Coronary artery (tissue), 2 donors: ENCODE measurements at regions not wholly inside any gene's neighbourhood (a gene's known extent, or its start where the extent isn't known, plus 50 kb on each side); places are given as distances from the start of the nearest gene placed in this dataset.

Experiments used
- DNase-seq: peaks from one replicate; pipeline ENCODE4 v3.0.0-alpha.2; 2017; ENCODE audit warnings: low spot score
- H3K27ac ChIP-seq, 2 donors: fragments of 200-600 bp; sonication (generic); one replicate each; pipeline ENCODE4 v1.5.1; 2016 to 2019
- H3K4me3 ChIP-seq: fragments of 200-600 bp; sonication (generic); 2 replicates; pipeline ENCODE4 v1.5.1; 2016; ENCODE audit warnings: mild to moderate bottlenecking, moderate library complexity
- CTCF ChIP-seq: fragments of 200-600 bp; sonication (generic); IDR thresholded peaks from one replicate; pipeline ENCODE4 v1.5.1; 2019; ENCODE audit warnings: antibody characterized with exemption

GRCh38 chr12:88802096-88802706 is 221.9 kb upstream of the KITLG start:
- no peak for DNase-seq

GRCh38 chr12:88801227-88802095 is 221.2 kb upstream of the KITLG start:
- Histone ChIP-seq H3K4me3 (no peak overlapping the region), H3K27ac (no peak overlapping the region)
- no peak for TF ChIP-seq CTCF
- DNase-seq: no peak

More at GRCh38 chr12:88802096-88802706, 221.9 kb upstream of the KITLG start:
- Histone ChIP-seq H3K4me3 (no peak overlapping the region), H3K27ac (no peak overlapping the region)
- TF ChIP-seq CTCF: no peak

- no peak overlapping the region for H3K4me3 ChIP-seq
- H3K27ac ChIP-seq: no peak overlapping the region
- TF ChIP-seq CTCF: no peak
- DNase-seq: no peak
Measured at GRCh38 chr12:88793096-88793495, 212.8 kb upstream of the KITLG start.

- H3K4me3 ChIP-seq: no peak overlapping the region
- DNase-seq: no peak
- no peak overlapping the region for H3K27ac ChIP-seq
- TF ChIP-seq CTCF: no peak
Measured at GRCh38 chr12:88790231-88790630, 210.0 kb upstream of the KITLG start.

GRCh38 chr12:88784166-88784565 is 203.9 kb upstream of the KITLG start:
- Histone ChIP-seq H3K27ac (no peak overlapping the region), H3K4me3 (no peak overlapping the region)
- DNase-seq: no peak
- no peak for TF ChIP-seq CTCF

GRCh38 chr12:88782351-88782750 is 202.1 kb upstream of the KITLG start:
- no peak for TF ChIP-seq CTCF
- no peak overlapping the region for H3K4me3 ChIP-seq
- H3K27ac ChIP-seq: no peak overlapping the region
- no peak for DNase-seq

GRCh38 chr12:88781909-88782308 is 201.6 kb upstream of the KITLG start:
- Histone ChIP-seq H3K27ac (no peak overlapping the region), H3K4me3 (no peak overlapping the region)
- no peak for DNase-seq
- TF ChIP-seq CTCF: no peak
